CD4-positive, alpha-beta T cell treated with Interleukin-21 for 1 hour (primary cell): ENCODE measurements at regions not wholly inside any gene's neighbourhood (a gene's known extent, or its start where the extent isn't known, plus 50 kb on each side); places are given as distances from the start of the nearest gene placed in this dataset.

Experiments
- DNase-seq: peaks from one replicate; pipeline ENCODE4 v3.0.0-alpha.2; 2020

GRCh38 chr9:105150991-105151685 lies 93.3 kb upstream of the SLC44A1 start:
- no peak for DNase-seq

GRCh38 chr9:105151686-105151995 lies 92.8 kb upstream of the SLC44A1 start:
- no peak for DNase-seq

- no peak for DNase-seq
These were observed 89.7 kb upstream of the SLC44A1 start for GRCh38 chr9:105154723-105155191.

GRCh38 chr9:105157171-105157583 lies 87.3 kb upstream of the SLC44A1 start:
- DNase-seq: peak; percentile 48

- DNase-seq: no peak
These were observed 86.4 kb upstream of the SLC44A1 start for GRCh38 chr9:105158020-105158419.

- no peak for DNase-seq
These were observed 85.6 kb upstream of the SLC44A1 start for GRCh38 chr9:105158898-105159297.

- DNase-seq: no peak
These were observed 75.6 kb upstream of the SLC44A1 start for GRCh38 chr9:105168870-105169319.

GRCh38 chr9:105171076-105171475 lies 73.4 kb upstream of the SLC44A1 start:
- DNase-seq: no peak

- no peak for DNase-seq
These were observed 72.9 kb upstream of the SLC44A1 start for GRCh38 chr9:105171589-105171988.

- DNase-seq: no peak
These were observed 72.0 kb upstream of the SLC44A1 start for GRCh38 chr9:105172436-105172835.

GRCh38 chr9:105173306-105173705 lies 71.1 kb upstream of the SLC44A1 start:
- no peak for DNase-seq

GRCh38 chr9:105173826-105174225 lies 70.6 kb upstream of the SLC44A1 start:
- no peak for DNase-seq

- DNase-seq: no peak
These were observed 68.3 kb upstream of the SLC44A1 start for GRCh38 chr9:105176194-105176593.

GRCh38 chr9:105178076-105178475 lies 66.4 kb upstream of the SLC44A1 start:
- DNase-seq: no peak

- no peak for DNase-seq
These were observed 56.7 kb upstream of the SLC44A1 start for GRCh38 chr9:105187781-105188180.

- DNase-seq: no peak
These were observed 55.7 kb upstream of the SLC44A1 start for GRCh38 chr9:105188746-105189145.

- no peak for DNase-seq
These were observed 52.8 kb upstream of the SLC44A1 start for GRCh38 chr9:105191508-105192121.

- no peak for DNase-seq
These were observed 50.9 kb upstream of the SLC44A1 start for GRCh38 chr9:105193560-105193959.

- no peak for DNase-seq
These were observed 50.2 kb upstream of the SLC44A1 start for GRCh38 chr9:105194234-105194633.
